ENCODE measurements at regions not wholly inside any gene's neighbourhood (a gene's known extent, or its start where the extent isn't known, plus 50 kb on each side); places are given as distances from the start of the nearest gene placed in this dataset.
A peak's percentile ranks its signal among the peaks of the same experiment; 100 is the strongest.
"Not testable (repeated sequence)": the region's sequence is repeated elsewhere in the genome, so short reads cannot be mapped to it uniquely, and the experiment has no call there.

DNA sequence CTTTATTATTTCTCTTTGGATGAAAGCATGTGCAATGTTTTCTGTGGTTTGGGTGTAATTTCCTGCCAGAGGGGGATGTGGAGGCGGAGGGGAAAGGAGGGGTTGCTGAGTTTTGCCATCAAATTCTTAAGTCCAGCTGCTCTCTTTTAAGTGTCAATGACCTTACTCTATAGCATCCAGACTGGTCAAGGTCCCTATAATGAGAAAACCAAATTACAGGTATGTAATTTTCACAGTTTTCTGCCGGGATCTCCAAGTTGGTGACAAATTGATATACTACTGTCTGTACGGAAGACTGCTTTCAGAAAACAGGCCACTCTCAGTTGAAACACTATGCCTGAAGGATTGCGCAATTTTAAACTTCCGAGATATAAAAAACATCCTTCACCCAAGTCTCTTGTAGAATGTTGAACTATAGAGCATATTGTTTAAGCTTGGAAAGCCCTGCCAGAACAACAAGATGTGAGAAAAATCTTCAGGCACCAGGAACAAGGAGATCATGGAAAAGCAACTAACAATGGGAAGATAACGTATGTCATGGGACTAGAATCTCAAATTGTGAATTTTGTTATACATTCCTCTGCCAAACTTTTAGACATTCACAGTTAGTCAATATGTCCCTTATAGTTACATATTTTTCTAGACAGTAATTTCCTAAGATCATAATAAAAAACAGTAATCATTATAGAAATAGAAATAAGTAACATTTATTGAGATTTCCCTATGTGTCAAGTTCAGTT is 300.7 kb upstream of the SATB1 start:
- peak; percentile 62 for DNase-seq

DNA sequence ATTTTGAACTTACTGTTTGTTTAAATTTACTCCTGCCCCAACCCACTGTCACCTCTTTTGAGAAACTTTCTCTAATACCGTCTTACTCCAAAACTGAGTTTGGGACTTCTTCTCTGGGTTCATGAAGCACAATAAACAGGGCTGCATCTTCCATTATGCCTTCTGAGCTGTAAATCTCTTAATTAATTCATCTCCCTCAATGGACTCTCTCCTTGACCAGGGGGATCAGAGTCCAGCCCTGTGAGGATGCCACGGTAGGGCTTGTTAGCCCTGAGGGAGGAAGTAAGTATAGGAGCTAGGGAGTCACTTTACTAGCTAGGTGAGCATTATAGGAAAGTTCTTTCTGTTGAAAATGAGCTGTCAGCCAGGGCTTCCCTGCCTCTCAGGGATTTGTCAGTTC is 299.3 kb upstream of the SATB1 start:
- no peak for DNase-seq

DNA sequence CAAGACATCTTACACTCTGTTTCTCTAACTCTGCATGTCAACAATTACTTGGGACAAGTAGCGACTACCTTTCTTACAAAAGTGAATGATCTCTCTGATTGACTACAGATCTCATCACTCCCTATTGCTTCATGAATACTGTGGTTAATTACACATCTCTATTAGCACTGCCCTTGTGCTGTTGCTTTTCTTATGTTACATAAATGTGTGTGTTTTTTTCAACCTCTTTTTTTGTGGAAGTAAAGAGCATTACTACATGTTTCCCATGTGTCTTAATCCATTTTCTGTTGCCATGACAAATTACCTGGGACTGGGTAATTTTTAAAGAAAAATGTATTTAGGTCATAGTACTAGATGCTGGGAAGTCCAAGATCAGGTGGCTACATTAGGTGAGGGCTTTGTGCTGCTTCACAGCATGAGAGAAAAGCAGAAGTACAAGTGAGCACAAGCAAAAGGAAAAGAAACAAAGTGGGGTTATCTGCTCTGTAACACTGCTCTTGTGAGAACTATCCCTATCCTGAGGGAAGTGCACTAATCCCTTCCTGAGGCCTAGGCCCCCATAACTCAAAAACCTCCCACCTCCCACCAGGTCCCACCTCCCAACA is 298.2 kb upstream of the SATB1 start:
- no peak for DNase-seq

DNA sequence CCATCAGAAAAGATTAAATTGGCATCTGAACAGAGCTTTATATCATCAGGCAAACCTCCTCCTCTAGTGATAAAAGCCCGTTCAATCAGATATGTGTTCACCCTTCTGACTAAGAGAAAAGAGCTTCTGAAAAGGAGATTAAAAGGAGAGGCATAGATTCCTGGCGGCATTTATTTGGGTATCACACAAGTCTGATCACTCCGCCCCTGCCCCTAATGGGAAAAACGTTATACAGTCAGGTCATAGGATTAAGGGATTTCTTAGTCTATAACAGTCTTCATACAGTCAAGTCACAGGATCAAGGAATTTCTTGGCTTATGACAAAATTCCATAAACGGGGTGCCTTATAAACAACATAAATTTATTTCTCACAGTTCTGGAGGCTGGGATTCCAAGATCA is 295.4 kb upstream of the SATB1 start:
- DNase-seq: no peak

DNA sequence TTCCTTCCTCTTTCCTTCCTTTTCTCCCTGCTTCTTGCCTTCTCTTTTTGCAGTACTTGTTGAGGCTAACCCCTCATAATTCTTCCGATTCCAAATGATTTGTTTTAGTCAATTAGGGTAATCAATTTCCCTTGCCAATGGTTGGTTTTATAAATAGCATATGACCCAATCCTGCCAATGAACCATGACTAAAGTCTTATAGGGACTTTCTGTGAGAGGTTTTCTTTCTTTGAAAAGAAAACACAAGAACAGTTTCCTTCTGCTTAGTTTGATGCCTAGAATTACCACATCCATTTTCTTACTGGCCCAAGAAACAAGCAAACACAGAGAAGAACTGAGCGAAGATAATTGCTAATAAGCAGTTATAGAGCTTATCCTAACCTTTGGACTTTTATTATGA is 292.5 kb upstream of the SATB1 start:
- no peak for DNase-seq

DNA sequence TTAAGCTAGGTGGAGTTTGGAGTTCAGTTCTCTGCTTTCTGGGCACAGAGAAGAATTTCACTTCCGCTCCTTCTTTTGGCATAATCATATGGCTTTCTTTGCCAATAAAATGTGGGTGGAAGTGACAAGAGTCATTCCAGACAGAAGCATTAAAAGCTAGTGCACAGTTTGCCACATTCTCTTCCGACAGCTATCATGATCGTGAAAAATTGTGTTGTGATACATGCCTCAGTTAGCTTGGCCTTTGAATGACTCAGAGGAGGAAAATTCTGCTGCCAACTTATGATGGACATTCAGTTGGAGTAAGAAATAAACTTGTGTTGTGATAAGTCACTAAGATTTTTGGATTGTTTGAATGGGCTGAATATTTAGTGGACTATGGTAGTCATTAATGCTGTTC is 291.7 kb upstream of the SATB1 start:
- DNase-seq: no peak

DNA sequence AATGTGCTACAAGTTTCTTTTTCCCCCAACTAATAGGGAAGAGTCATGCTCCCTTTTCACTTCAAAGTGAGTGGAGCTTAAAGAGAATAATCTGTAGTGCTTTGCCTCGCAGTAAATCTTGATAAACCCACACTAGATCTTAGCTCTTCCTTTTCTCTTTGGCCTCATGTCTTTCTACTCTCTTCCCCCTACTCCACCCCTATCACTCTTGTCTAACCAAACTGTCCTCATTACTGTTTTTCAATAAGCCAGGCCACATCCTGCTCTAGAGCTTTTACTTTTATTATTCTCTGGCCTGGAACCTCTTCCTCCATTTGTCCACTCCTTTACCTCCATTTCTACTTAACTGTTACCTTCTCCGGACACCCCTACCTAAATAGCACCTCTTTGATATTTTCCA is 291.0 kb upstream of the SATB1 start:
- no peak for DNase-seq

DNA sequence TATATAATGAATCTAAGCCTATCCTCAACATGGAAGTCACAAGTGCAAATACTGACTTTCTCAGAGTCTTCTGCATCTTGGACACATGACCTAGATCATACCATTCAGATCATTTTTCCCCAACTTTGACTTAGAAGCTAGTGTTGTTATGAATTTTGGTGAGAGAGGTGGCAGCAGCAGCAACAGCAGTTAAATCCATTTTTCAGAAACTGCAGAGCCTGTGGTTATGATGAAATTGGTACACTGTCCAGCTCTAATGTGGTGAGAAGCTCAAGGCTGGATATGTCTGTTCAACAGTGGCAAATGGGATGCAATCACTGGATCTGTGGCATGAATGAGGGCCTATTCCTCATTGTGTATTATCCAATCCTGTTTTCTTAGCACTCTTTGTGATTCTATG is 290.1 kb upstream of the SATB1 start:
- no peak for DNase-seq

DNA sequence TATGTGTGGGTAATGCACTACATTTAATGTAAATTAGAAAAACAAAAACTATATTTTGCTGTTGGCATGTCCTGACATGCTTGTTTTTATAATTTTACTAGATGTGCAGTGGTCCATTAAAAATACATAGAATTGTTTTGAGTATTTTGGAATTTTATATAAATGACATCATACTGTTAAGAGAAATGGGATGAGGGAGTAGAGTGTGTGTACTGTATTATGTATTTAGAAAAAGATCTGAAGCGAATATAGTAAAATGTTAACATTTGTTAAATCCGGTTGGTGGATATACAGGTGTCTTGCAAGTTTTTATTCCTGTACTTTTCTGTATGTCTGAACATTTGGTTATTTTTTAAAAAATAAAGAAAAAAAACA is 288.4 kb upstream of the SATB1 start:
- DNase-seq: no peak

DNA sequence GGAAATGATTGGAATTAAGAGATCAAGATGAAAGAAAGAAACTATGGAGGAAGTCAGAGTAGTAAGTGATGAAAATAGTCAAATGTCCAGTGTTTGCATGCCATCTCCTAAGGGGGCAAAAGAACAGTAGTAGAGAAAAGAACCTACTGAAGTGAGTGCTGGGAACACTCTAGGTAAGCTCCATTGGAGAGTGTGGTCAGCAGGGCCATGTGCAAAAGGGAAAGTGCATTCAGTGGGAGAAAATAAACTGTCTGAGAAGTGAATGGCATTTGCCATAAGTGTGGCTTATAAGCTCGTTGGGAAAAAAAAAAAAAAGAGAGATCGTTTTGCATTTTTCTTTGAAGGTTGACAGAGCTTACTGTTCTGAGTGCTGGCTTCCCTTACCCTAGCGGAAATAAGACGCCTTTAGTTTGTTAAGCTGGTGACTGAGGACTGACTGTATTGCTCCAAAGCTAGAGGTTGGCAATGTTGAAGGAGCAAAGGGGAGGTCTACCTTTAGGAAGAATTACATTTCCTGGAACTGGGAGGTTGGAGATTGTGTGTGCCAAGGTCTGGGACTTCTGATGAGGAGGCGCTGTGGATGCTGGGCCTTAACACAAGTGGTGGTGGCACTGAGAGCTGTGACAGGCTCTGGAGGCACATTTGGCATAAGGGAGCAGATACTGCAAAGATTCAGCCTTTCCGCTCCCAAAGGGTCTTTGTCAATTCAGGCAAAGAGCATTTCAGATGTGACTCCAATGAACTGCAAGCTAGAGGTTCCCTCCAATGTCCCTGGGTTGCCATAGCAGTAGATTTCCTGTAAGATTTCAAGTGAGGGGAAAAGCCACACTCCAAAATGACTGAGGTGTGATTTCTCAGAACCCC is 287.8 kb upstream of the SATB1 start:
- peak; percentile 21 for DNase-seq

DNA sequence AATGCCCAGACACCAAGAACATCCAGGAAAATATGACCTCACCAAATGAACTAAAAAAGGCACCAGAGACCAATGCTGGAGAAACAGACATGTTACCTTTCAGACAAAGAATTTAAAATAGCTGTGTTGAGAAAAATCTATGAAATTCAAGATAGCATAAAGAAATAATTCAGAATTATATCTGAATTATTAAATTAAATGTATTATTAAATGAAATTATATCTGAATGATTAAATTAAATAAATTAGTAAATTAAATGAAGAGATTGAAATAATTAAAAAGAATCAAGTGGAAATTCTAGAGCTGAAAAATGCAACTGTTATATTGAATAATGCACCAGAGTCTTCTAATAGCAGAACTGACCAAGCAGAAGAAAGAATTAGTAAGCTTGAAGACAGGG is 279.2 kb upstream of the SATB1 start:
- DNase-seq: no peak

DNA sequence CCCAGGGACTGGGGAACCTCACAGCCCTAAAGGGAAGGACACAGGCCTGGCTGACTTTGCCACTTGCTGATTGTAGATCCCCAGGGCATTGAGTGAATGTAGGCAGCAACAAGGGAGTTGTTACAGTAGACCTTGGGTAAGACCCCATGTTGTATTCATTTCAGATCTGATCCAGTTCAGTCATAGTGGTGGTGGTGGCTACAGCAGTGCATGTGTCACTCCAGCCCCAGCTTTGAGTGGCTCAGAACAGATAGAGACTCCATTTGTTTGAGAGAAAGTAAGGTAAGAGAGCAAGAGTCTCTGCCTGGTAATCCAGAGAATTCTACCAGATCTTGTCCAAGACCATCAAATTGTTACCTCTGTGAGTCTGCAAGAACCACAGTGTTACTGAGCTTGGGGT is 278.7 kb upstream of the SATB1 start:
- DNase-seq: no peak

DNA sequence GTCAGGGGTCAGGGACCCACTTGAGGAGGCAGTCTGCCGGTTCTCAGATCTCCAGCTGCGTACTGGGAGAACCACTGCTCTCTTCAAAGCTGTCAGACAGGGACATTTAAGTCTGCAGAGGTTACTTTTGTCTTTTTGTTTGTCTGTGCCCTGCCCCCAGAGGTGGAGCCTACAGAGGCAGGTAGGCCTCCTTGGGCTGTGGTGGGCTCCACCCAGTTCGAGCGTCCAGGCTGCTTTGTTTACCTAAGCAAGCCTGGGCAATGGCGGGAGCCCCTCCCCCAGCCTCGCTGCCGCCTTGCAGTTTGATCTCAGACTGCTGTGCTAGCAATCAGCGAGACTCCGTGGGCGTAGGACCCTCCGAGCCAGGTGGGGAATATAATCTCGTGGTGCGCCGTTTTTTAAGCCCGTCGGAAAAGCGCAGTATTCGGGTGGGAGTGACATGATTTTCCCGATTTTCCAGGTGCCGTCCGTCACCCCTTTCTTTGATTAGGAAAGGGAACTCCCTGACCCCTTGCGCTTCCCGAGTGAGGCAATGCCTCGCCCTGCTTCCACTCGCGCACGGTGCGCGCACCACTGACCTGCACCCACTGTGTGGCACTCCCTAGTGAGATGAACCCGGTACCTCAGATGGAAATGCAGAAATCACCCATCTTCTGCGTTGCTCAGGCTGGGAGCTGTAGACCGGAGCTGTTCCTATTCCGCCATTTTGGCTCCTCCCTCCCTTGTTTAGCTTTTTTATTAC is 268.6 kb upstream of the SATB1 start:
- DNase-seq: not testable (repeated sequence)

DNA sequence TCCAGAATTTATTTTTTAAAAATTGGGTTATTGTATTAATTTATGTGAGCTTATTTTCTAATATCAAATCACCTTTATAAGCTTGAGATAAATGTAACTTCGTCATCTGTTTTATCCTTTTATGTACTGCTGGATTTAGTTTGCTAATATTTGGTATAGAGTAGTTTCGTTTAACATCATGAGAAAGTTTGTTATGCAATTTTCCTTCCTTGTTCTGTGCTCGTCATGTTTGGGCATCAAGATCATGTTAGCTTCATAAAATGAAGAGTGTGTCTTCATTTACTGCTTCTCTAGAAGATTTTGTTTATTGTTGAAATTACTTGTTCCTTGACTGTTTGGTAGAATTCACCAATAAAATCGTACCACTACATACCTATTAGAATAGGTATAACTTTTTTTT is 262.1 kb upstream of the SATB1 start:
- no peak for DNase-seq

DNA sequence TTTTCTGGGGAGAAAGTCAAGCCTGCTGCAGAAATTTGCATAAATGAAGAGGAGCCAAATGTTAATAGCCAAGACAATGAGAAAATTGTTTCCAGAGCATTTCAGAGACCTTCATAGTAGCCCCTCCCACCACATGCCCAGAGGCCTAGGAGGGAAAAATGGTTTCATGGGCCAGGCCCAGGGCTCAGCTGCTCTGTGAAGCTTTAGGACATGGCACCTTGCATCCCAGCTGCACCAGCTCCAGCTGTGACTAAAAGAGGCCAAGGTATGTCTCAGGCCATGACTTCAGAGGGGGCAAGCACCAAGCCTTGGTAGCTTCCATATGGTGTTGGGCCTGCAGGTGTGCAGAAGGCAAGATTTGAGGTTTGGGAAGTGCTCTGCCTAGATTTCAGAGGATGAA is 258.8 kb upstream of the SATB1 start:
- no peak for DNase-seq

DNA sequence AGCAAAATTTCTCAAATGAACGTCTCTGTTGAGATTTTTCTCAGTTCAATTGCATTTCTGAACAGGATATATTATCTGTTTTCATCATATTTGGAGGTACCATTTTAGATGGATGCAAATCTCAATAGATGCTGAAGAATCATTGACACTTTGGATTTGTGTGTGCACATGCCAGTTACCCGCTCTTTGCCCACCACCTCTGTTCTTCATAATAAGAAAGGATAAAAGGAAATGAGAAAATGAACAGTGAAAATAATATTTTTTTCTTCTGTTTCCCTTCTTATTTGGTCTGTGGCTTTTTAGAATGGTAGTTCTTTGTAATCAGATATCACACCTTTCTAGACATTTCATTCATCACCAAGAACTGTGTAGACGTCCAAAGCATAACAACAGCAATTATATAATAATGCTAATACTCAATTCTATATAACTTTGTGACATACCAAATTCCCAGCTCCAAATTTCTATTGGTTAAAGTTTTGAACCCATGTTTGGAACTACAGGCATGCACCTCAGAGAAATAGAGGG is 256.7 kb upstream of the SATB1 start:
- no peak for DNase-seq

DNA sequence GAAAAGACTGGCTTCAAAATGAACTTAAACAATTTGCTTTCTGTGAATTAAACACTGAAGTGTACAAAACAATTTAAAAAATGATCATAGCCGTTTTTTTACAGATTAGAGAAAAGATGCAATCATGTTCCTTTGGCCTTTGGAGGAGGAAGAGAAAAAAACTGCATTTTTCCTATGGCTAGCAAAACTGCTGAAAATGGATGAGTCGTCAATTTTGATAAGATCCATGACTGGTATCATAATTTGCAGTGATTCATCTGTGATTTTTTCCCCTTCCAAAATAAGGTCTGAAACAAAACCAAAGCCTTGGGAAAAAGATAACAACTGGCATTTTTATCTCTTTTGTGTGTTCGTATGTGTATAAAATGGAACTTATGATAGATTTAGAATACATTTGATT is 255.6 kb upstream of the SATB1 start:
- DNase-seq: no peak

DNA sequence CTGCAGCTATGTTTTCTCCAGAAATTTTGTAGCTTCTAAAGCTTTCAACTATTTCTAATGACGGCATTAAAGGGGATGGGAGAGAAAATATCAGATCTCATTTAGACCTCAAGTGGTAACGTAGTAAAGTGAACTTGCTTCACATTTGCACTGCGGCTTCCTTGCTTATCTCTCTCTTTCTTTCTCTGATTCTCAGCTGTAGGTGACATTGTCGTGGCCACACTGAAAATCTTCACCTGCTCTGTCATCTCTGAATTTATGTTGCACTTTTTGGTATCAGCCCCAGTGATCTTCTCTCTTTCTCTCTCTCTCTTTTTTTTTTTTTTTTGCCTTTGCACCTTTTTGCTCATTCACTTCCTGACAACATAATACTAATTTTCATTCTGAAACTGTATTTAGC is 254.1 kb upstream of the SATB1 start:
- peak; percentile 55 for DNase-seq

DNA sequence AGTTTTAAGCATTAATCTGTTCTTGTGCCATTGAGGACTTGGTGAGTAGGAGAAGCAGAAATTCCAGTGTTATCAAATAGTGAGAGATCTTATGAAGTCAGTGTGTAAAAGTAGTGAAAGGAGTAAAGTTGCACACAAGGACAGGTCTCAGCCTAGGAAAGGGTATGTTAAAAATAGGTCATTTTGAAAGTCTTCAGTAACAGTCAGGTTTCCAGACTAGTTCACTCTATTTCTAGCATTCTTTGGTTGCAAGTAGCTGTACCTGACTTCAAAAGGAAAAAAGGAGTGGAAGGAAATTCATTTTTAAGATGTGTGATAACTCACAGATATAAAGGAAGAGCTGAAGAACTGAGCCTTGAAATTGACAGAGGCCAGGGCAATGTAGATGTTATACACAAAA is 250.1 kb upstream of the SATB1 start:
- no peak for DNase-seq

DNA sequence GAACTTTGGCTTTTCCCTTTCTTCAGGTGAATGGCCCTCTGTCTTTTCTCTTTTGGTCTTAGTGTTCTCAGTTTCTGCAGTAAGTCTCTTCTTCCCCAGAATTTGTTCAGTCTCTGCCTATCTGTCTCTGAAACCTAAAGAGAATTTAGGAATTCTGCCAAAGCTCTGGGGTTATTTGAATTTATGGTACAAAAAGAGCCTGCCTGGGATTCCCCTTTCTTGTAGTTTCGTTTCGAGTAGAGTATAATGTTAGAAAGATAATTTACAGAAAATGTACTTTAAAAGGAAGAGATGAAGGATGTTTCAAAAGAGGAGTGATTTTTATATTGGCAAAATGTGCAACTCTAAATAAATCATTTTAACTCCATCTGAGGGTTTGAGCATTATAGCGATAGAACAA is 247.4 kb upstream of the SATB1 start:
- DNase-seq: no peak

DNA sequence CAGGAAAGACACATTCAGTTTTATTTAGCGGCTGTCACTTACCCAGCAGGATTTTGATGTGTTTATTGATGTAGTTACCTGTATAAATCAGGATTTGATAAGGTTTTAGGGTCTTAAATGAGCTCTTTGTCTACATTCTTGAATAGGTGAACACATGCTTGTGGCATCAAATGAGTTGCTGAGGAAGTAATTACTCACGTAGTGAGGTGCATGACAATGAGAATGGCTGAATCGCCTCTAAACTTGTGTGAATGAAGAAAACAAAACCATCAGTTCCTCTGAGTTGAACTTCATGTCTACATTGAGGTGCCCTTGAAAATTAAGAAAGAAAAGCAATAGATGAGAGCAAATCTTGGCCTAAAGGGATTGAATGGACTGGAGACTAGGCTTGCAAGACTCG is 245.6 kb upstream of the SATB1 start:
- DNase-seq: no peak

DNA sequence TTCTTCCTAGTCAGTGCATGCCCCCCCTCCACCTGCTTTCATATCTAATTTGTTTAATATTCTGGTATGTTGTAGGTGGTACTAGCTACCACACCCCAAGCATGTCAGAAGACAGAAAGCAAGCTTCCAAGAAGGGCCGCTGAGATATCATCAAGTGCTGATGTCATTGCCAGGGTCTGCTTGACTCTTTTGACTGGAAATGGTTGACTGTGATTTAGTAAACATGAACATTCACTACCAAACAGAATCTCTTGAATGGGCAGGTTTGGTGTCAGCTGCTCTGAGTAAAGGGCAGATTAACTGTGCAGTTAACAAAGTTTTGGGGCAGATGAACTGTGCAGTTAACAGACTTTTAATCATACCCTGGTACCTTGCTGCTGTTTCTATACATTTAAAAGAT is 244.2 kb upstream of the SATB1 start:
- no peak for DNase-seq

DNA sequence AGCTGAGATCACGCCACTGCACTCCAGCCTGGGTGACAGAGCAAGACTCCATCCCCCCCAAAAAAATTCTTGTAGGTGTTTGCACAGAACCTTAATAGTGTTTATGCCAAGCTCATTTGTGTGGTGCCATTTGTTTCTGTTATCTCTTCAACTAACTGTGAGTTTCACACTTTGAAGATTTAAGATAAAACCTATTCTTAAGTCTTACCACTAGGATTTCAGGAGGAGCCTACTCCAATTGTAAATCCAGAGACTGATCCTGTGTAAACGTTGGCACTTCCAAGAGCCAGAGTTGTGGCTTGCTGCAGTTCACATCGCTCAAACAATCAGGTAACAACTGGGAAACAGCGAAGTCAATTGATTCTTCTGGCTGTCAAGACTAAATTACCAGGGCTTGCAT is 242.4 kb upstream of the SATB1 start:
- no peak for DNase-seq

All from CD4-positive, alpha-beta T cell treated with Interleukin-12 subunit alpha and Interleukin-12 subunit beta, for 1 hour (primary cell).